Brain microvascular endothelial cell (primary cell): ENCODE measurements at regions not wholly inside any gene's neighbourhood (a gene's known extent, or its start where the extent isn't known, plus 50 kb on each side); places are given as distances from the start of the nearest gene placed in this dataset.

Experiments
- DNase-seq: peaks from one replicate; pipeline ENCODE4 v3.0.0-alpha.2; 2020
- H3K27ac ChIP-seq: fragments of 250-450 bp; sonication (Bioruptor Pico); 2 replicates; pipeline ENCODE4 v1.5.1; 2020; ENCODE audit warnings: mild to moderate bottlenecking, moderate library complexity
- H3K27me3 ChIP-seq: fragments of 250-450 bp; sonication (Bioruptor Pico); replicated peaks from 2 replicates; pipeline ENCODE4 v1.5.1; 2020; ENCODE audit warnings: mild to moderate bottlenecking
- H3K36me3 ChIP-seq: fragments of 250-450 bp; sonication (Bioruptor Pico); replicated peaks from 2 replicates; pipeline ENCODE4 v1.5.1; 2020; ENCODE audit warnings: mild to moderate bottlenecking
- H3K4me3 ChIP-seq: 2 replicates; pipeline ENCODE4 v1.5.1; 2011; ENCODE audit warnings: low read depth, mild to moderate bottlenecking, control low read depth, low read length, moderate library complexity
- in situ Hi-C: cut with HindIII; loops from 2 replicates; pipeline ENCODE4 v1.10.0; 2017; ENCODE audit warnings: low sequenced_read_pairs, low pct_ligation_motif_present
- TF ChIP-seq, protein P1 (sequence below): IDR thresholded peaks from 2 replicates; pipeline ENCODE4 v1.5.1; 2011; ENCODE audit warnings: low read depth, mild to moderate bottlenecking, moderate library complexity, low read length, control low read depth, inconsistent platforms; ENCODE audit errors: missing control alignments

DNA sequence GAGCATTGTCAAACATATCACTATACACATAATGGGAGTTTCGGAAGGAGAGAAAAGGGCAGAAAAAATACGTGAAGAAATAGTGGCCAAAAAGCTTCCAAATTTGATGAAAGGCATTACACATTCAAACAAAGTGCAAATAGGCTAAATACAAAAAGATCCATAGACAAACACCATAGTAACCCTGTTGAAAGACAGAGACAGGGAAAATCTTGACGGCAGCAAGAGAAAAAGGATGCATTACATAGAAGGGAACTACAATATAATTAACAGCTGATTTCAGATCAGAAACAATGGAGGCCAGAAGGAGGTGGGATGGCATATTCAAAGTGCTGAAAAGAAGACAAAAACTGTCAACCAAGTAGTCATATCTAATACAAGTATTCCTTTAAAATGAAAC lies 170.8 kb downstream of the MRPL14 start:
- DNase-seq = no peak
- H3K27me3 ChIP-seq = no peaks in the 10 kb centered on the region
- in situ Hi-C loops = no loop called here
- H3K36me3 ChIP-seq = no peaks in the 10 kb centered on the region
- H3K4me3 ChIP-seq = no peak overlapping the region
- no peak overlapping the region for H3K27ac ChIP-seq
- TF ChIP-seq, protein P1, sequence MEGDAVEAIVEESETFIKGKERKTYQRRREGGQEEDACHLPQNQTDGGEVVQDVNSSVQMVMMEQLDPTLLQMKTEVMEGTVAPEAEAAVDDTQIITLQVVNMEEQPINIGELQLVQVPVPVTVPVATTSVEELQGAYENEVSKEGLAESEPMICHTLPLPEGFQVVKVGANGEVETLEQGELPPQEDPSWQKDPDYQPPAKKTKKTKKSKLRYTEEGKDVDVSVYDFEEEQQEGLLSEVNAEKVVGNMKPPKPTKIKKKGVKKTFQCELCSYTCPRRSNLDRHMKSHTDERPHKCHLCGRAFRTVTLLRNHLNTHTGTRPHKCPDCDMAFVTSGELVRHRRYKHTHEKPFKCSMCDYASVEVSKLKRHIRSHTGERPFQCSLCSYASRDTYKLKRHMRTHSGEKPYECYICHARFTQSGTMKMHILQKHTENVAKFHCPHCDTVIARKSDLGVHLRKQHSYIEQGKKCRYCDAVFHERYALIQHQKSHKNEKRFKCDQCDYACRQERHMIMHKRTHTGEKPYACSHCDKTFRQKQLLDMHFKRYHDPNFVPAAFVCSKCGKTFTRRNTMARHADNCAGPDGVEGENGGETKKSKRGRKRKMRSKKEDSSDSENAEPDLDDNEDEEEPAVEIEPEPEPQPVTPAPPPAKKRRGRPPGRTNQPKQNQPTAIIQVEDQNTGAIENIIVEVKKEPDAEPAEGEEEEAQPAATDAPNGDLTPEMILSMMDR = no peak

DNA sequence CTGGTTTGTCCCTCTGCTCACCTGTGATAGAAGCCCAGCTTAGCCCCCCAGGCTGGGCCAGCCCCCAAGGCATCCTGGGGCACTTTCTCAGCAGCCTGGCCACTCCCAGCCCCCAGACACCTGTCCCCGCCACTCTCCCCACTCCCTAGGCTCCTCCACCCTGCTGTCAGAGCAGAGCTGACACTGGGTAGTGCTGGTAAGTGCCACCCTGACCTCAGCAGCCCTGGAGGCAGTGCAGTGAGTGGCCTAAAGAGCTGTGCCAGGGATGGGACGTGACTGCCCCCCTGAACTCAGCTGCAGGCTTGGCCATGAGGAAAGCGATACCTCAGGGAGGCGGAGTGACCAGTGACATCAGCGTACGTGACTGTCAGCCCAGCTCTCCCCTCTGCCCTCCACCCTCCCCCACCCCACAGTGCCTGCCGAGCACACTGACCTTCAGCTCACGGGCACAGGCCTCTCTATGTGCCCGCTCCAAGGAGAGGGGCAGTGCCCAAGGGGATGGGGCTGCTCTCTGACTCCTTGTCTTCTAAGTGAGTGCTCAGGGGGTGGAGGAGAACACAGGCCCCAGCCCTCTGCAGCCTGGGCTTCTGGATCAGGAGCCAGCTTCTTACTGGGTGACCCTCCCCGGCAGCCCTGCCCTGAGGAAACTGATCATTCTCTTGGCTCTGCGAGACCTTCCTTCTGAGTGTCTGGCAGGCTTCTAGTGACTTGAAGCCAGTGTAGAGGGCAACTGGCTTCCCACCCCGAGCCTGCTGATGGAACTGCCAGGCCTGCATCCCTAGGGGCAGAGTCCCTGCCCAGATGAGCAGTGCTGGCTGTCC lies 172.7 kb downstream of the MRPL14 start:
- TF ChIP-seq, protein P1 = no peak
- no peak overlapping the region for H3K27ac ChIP-seq
- no peak overlapping the region for H3K4me3 ChIP-seq
- in situ Hi-C loops = no loop called here
- H3K27me3 ChIP-seq = no peaks in the 10 kb centered on the region
- no peak for DNase-seq
- H3K36me3 ChIP-seq = no peaks in the 10 kb centered on the region

DNA sequence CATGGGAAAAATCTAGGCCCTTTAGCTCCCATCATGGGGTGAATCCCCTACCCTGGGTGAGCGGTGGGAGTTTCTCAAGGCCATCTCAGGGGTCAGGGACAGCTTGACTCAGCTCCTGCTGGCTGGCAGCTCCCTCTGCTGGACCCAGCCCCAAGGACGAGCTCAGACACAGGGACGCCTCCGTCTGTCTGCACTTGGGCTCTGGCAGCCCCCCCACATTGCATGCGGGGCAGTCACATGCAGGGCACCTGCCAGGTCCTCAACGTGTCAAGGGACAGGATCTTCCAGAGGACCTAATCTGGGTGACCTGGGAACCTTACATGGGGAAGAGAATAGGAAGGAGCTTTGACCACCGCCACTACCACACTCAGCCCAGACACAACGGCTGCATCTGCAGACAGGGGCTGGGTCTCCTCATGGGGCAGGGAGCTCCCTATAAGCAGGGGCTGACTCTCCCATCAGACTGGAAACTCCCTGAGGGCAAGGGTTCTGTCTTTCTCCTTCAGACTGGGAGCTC lies 173.4 kb downstream of the MRPL14 start:
- no peak overlapping the region for H3K4me3 ChIP-seq
- no peak overlapping the region for H3K27ac ChIP-seq
- H3K27me3 ChIP-seq = no peaks in the 10 kb centered on the region
- TF ChIP-seq, protein P1 = peak; percentile 67
- no peak for DNase-seq
- H3K36me3 ChIP-seq = no peaks in the 10 kb centered on the region
- in situ Hi-C loops = no loop called here

DNA sequence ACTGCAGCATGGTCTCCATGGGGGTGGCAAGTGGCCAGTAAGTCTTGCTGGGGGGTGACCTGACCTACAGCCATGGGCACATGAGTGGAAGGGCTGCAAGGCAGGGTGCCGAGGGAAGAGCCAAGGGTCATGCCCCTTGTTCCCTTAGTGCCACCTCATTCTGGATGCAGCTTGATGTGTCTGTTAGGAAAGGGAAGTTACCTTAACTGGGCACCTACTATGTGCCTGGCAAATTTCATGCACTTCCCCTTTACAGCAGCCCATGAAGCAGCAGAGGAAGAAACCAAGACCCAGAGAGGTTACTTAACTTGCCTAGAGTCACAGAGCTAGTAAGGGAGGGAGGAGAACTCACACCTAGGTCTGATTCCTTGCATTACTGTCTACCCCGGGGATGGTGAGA lies 174.0 kb downstream of the MRPL14 start:
- Histone ChIP-seq H3K27ac (no peak overlapping the region), H3K36me3 (no peaks in the 10 kb centered on the region), H3K27me3 (no peaks in the 10 kb centered on the region), H3K4me3 (no peak overlapping the region)
- in situ Hi-C loops = no loop called here
- no peak for DNase-seq
- TF ChIP-seq, protein P1 = no peak

DNA sequence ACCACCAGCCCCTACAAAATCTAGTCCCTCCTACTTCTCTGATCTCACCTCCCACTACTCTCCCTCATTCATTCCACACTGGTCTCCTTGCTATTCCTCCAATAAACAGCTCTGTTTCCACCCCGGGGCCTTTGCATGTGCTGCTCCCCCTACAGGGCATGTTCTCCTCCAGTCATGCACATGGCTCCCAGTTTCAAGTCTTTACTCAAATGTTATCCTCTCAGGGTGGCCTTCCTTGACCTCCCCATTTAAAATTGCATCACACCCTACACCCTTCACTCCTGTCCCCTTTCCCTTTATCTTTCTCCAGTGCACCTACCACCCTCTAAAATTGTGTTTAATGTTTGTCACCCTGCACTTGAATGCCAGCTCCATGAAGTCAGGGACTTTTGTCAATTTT lies 174.5 kb downstream of the MRPL14 start:
- H3K4me3 ChIP-seq = no peak overlapping the region
- in situ Hi-C loops = no loop called here
- no peaks in the 10 kb centered on the region for H3K36me3 ChIP-seq
- no peak for DNase-seq
- H3K27ac ChIP-seq = no peak overlapping the region
- H3K27me3 ChIP-seq = no peaks in the 10 kb centered on the region
- TF ChIP-seq, protein P1 = peak; percentile 54
